Uterus (tissue), 3 donors: ENCODE measurements at regions not wholly inside any gene's neighbourhood (a gene's known extent, or its start where the extent isn't known, plus 50 kb on each side); places are given as distances from the start of the nearest gene placed in this dataset.

ENCODE experiments used
- DNase-seq, 2 donors: peaks; one replicate each; pipeline ENCODE4 v3.0.0-alpha.2; 2019 to 2020
- H3K27ac ChIP-seq, 2 donors: fragments of 200-600 bp; sonication (generic); 1 replicate in 1 of 2; 2 replicates in 1 of 2; pipeline ENCODE4 v1.5.1; 2016 to 2018
- H3K27me3 ChIP-seq, 2 donors: fragments of 200-600 bp; sonication (generic); one replicate each; pipeline ENCODE4 v1.5.1; 2018 to 2019; ENCODE audit warnings: control low read depth in 1 of 2
- H3K36me3 ChIP-seq, 2 donors: fragments of 200-600 bp; sonication (generic); one replicate each; pipeline ENCODE4 v1.5.1; 2019; ENCODE audit warnings: control low read depth in 1 of 2
- H3K4me1 ChIP-seq, 2 donors: fragments of 200-600 bp; sonication (generic); one replicate each; pipeline ENCODE4 v1.5.1; 2018 to 2019; ENCODE audit warnings: control low read depth in 1 of 2
- H3K4me3 ChIP-seq, 2 donors: fragments of 200-600 bp; sonication (generic); 1 replicate in 1 of 2; 2 replicates in 1 of 2; pipeline ENCODE4 v1.5.1; 2018 to 2019; ENCODE audit warnings: mild to moderate bottlenecking in 1 of 2
- H3K9me3 ChIP-seq, 2 donors: fragments of 200-600 bp; sonication (generic); one replicate each; pipeline ENCODE4 v1.5.1; 2019; ENCODE audit warnings: control low read depth in 1 of 2
- CTCF ChIP-seq, 4 experiments: fragments of 200-600 bp in 2 of 4; fragments of 450-650 bp in 2 of 4; sonication (generic) in 2 of 4; IDR thresholded peaks; one replicate each; pipeline ENCODE4 v1.5.1; 2016 to 2019; ENCODE audit warnings: antibody characterized with exemption in 4 of 4, mild to moderate bottlenecking in 2 of 4, moderate library complexity in 1 of 4
- POLR2A ChIP-seq, 2 donors: fragments of 450-650 bp; IDR thresholded peaks; one replicate each; pipeline ENCODE4 v1.6.1; 2016; ENCODE audit warnings: antibody characterized with exemption in 2 of 2, mild to moderate bottlenecking in 1 of 2, moderate library complexity in 1 of 2
- intact Hi-C: fragments of 100-400 bp; cut with DNase I; formaldehyde crosslinking; loops from one replicate; pipeline ENCODE4 v1.15.1; 2023; ENCODE audit warnings: low total_unique reads
- donor health status: DM: yes; HTN: yes; CAD: no.

DNA sequence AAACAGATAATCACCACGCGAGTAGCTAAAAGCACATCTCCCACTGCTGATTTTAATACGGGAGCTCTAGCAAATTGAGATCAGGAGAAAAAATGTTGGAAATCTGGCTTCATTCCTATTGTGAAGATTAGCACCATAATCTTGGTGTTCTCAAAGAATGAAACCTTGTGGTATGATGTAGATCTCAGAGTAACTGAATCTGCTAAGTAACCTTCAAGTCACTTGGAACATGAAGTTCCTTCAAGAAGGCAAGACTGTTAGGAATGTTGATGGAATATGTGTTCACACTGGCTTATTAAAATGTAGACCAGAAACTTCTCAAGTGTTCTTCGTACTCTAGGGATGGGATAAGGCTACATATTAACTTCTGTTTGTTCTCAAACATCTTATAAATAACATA lies 117.4 kb upstream of the CHRM3 start:
- no peak for DNase-seq
- Histone ChIP-seq H3K27me3 (no peaks in the 10 kb centered on the region), H3K4me1 (no peaks in the 10 kb centered on the region), H3K36me3 (no peaks in the 10 kb centered on the region), H3K4me3 (peak overlapping the region in 1 of 2 donors; percentile 6), H3K9me3 (no peaks in the 10 kb centered on the region), H3K27ac (no peak overlapping the region)
- TF ChIP-seq POLR2A (IDR thresholded peaks at IDR 0.05): no peak
- TF ChIP-seq CTCF (IDR thresholded peaks at IDR 0.05): no peak
- intact Hi-C loops: no loop called here

DNA sequence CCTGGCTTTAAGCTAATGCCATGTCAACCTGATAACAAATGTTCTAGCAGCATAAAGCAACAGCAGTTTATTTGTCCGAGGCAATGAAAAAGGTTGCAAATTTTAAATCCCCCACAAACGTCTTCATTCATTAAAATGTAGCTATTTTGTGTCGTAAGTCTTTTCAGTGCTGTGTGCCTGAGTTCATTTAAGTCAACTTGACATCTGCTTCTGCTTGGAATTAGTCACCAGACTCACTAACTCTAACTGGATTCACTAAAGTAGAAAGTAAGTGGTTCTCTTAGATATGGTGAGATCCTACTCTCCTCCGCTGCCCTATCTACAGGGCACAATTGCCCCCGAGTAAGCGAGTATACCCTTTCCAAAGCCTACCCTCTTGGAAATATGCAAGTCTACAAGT lies 118.4 kb upstream of the CHRM3 start:
- Histone ChIP-seq H3K9me3 (no peaks in the 10 kb centered on the region), H3K36me3 (no peaks in the 10 kb centered on the region), H3K27me3 (no peaks in the 10 kb centered on the region), H3K4me1 (no peaks in the 10 kb centered on the region), H3K4me3 (no peak overlapping the region), H3K27ac (no peak overlapping the region)
- intact Hi-C loops: no loop called here
- DNase-seq: no peak
- no peak for TF ChIP-seq CTCF (IDR thresholded peaks at IDR 0.05)
- no peak for TF ChIP-seq POLR2A (IDR thresholded peaks at IDR 0.05)

DNA sequence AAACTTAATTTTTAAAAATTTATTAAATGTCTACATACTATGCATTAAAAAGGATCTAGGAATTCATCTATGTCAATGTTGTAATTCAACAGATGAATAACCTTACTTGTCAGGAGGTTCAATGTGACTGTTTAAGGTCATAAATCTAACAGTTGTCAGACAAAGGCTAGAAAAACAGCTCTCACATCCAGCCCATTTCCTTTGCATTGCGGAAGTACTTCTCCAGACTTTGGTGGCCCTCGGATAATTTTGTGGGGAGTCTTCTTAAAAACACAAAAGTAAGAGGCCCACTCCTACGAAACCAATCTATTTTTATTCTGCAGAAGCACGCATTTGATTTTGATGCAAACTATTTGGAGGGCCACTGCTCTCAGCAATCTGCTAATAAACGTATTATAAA lies 122.6 kb upstream of the CHRM3 start:
- Histone ChIP-seq H3K4me3 (no peak overlapping the region), H3K36me3 (no peaks in the 10 kb centered on the region), H3K9me3 (no peaks in the 10 kb centered on the region), H3K4me1 (no peaks in the 10 kb centered on the region), H3K27ac (no peak overlapping the region), H3K27me3 (no peaks in the 10 kb centered on the region)
- no peak for TF ChIP-seq CTCF (IDR thresholded peaks at IDR 0.05)
- DNase-seq: no peak
- intact Hi-C loops: no loop called here

DNA sequence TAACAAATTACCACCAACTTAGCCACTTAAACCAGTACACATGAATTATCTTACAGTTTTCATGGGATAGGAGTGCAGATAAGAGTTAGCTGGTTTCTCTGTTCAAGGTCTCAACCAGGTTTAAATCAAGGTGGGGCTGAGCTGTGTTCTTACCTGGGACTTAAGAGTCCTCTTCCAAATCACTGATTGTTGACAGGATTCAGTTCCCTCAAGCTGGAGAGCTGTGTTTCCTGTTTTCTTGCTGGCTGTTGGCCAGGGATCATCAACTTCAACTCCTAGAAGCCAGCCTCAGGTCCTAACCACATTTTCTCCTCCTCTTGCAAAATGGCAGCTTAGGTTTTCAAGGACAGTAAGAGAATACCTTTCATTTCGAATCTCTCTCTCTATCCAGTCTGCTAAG lies 123.8 kb upstream of the CHRM3 start:
- intact Hi-C loops: no loop called here
- H3K4me3 ChIP-seq: no peak overlapping the region
- H3K4me1 ChIP-seq: no peaks in the 10 kb centered on the region
- H3K27ac ChIP-seq: no peak overlapping the region
- H3K27me3 ChIP-seq: no peaks in the 10 kb centered on the region
- H3K9me3 ChIP-seq: no peaks in the 10 kb centered on the region
- TF ChIP-seq CTCF (IDR thresholded peaks at IDR 0.05) (no peak), POLR2A (IDR thresholded peaks at IDR 0.05) (no peak)
- H3K36me3 ChIP-seq: no peaks in the 10 kb centered on the region
- DNase-seq: no peak

DNA sequence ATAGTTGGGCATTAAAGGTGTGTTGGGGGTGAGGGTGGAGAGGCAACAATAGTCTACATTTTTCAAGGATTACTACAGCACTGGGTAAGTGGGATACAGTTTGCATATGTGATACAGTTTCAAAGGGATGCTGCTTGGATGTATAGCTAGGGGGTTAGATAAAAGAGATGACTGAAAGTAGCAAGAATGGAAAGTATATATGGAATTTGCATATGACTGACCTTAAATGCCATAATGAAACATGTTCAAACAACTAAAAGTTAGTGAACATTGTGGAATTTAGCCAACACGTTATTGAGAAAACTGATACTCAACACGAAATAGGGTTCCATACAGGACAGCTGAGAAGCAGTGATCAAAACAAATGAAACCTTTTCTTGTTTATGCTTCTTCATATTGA lies 124.8 kb upstream of the CHRM3 start:
- no peaks in the 10 kb centered on the region for H3K27me3 ChIP-seq
- H3K4me1 ChIP-seq: no peaks in the 10 kb centered on the region
- no peak overlapping the region for H3K27ac ChIP-seq
- intact Hi-C loops: no loop called here
- H3K36me3 ChIP-seq: no peaks in the 10 kb centered on the region
- no peaks in the 10 kb centered on the region for H3K9me3 ChIP-seq
- TF ChIP-seq CTCF (IDR thresholded peaks at IDR 0.05): no peak
- TF ChIP-seq POLR2A (IDR thresholded peaks at IDR 0.05): no peak
- no peak overlapping the region for H3K4me3 ChIP-seq
- DNase-seq: no peak
